ENCODE measurements at regions not wholly inside any gene's neighbourhood (a gene's known extent, or its start where the extent isn't known, plus 50 kb on each side); places are given as distances from the start of the nearest gene placed in this dataset.

DNA sequence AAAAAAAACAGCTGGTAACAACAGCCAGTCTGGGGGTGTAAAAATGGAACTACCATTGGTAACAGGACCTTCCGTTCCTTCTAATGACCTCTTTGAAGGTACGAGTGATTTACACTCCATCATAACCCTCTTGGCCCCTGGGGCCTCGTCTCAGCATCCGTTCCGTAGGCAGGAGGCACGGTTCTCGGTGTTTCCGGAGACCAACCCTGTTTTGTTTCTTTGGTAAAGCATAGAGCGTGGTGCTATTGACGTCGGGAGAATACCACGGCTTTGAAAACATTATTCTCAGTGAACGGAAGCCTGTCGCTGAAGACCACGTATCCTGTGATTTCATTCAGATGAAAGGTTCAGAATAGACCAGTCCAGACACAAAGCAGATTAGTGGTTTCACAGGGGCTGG, 198.9 kb downstream of the ASMT start:
- WGBS (ENCODE audit: insufficient coverage, insufficient replicate concordance, low lambda C conversion rate, missing lambda C conversion rate): 28% methylated on average over 15 of the region's 15 CpGs
- ChIA-PET RAD21 (ENCODE audit: unreplicated experiment) (no interaction called here), CTCF (no interaction called here), SMC1A (ENCODE audit: uncharacterized antibody, unreplicated experiment) (no interaction called here), POLR2A (no interaction called here)
- no peak overlapping the region for H3K9ac ChIP-seq (ENCODE audit: control insufficient read depth, insufficient read depth, low read length)
- H3K9me3 ChIP-seq (replicated peaks; ENCODE audit: control insufficient read depth, insufficient read depth, low read length): no peaks in the 10 kb centered on the region
- no peak overlapping the region for H3K27ac ChIP-seq (ENCODE audit: control insufficient read depth, insufficient read depth)
- intact Hi-C loops (cut with micrococcal nuclease; ENCODE audit: unreplicated experiment): no loop called here
- H3K4me1 ChIP-seq (ENCODE audit: control insufficient read depth, insufficient read depth, low read length): no peaks in the 10 kb centered on the region
- H2AFZ ChIP-seq (ENCODE audit: control insufficient read depth, low read depth, low read length): no peak overlapping the region
- in situ Hi-C loops (cut with MboI): no loop called here
- no peak for TF ChIP-seq CREB1 (IDR thresholded peaks at IDR 0.05; ENCODE audit: low read depth)
- no peak for TF ChIP-seq TARDBP (IDR thresholded peaks at IDR 0.05; ENCODE audit: borderline replicate concordance)
- no peak for TF ChIP-seq NR2C2 (IDR thresholded peaks at IDR 0.05; ENCODE audit: borderline replicate concordance, control insufficient read depth, insufficient read length, low read depth)
- TF ChIP-seq EGR1 (IDR thresholded peaks at IDR 0.05; ENCODE audit: borderline replicate concordance in 1 of 2, low read depth in 2 of 2, low read length in 2 of 2): no peak
- TF ChIP-seq MYC (IDR thresholded peaks at IDR 0.05; ENCODE audit: insufficient read depth, insufficient read length, insufficient replicate concordance, low read length, severe bottlenecking): no peak
- no peak for TF ChIP-seq BMI1 (IDR thresholded peaks at IDR 0.05; ENCODE audit: borderline replicate concordance)
- H3K27me3 ChIP-seq (replicated peaks in 1 of 2; ENCODE audit: control insufficient read depth in 2 of 2, insufficient read depth in 2 of 2, low read length in 1 of 2): no peaks in the 10 kb centered on the region
- DNase-seq (ENCODE audit: low read depth, low spot score) (no peak), FAIRE-seq (no peak), ATAC-seq (no peak)
- no peak overlapping the region for H3K4me2 ChIP-seq (ENCODE audit: control insufficient read depth, insufficient read depth)
- no peaks in the 10 kb centered on the region for H4K20me1 ChIP-seq (ENCODE audit: control insufficient read depth, insufficient read depth)
- no peaks in the 10 kb centered on the region for H3K79me2 ChIP-seq (ENCODE audit: control insufficient read depth, insufficient read depth, low read length)
- no TSS peak for BruUV-seq (replicated peaks)
- no peak overlapping the region for H3K4me3 ChIP-seq
- H3K36me3 ChIP-seq (ENCODE audit: control insufficient read depth in 2 of 2, insufficient read depth in 2 of 2, low read length in 1 of 2): no peaks in the 10 kb centered on the region

DNA sequence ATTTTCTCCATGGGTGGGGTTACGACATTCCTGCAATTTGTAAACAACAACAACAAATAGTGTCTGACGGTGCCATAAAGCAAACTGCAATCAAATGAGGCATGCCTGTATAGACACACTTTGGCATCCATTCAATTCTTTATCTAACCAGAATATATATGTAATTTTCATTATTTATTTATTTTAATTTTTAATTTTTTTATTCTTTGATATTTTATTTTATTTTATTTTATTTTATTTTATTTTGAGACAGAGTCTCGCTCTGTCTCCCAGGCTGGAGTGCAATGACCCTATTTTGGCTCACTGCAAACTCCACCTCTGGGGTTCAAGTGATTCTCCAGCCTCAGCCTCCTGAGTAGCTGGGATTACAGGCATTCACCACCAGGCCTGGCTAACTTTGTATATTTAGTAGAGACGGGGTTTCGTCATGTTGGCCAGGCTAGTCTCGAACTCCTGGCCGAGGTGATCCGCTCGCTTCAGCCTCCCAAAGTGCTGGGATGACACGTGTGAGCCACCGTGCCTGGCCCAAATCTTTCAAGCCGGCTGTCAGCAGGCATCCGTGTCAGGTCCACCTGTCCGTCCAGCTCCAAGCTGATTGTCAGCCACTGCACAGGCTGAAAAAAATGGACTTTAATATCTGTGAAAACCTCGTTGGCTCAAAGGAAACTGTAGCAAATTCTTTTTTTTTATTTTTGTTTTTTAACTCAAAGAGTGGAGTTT, 200.8 kb downstream of the ASMT start:
- Histone ChIP-seq H3K27ac (ENCODE audit: control insufficient read depth, insufficient read depth) (no peak overlapping the region), H3K27me3 (replicated peaks in 1 of 2; ENCODE audit: control insufficient read depth in 2 of 2, insufficient read depth in 2 of 2, low read length in 1 of 2) (no peaks in the 10 kb centered on the region), H3K4me3 (no peak overlapping the region), H2AFZ (ENCODE audit: control insufficient read depth, low read depth, low read length) (no peak overlapping the region), H3K9me3 (replicated peaks; ENCODE audit: control insufficient read depth, insufficient read depth, low read length) (no peaks in the 10 kb centered on the region), H3K4me2 (ENCODE audit: control insufficient read depth, insufficient read depth) (no peak overlapping the region), H3K36me3 (ENCODE audit: control insufficient read depth in 2 of 2, insufficient read depth in 2 of 2, low read length in 1 of 2) (no peaks in the 10 kb centered on the region), H3K9ac (ENCODE audit: control insufficient read depth, insufficient read depth, low read length) (no peak overlapping the region), H4K20me1 (ENCODE audit: control insufficient read depth, insufficient read depth) (no peaks in the 10 kb centered on the region), H3K79me2 (ENCODE audit: control insufficient read depth, insufficient read depth, low read length) (no peaks in the 10 kb centered on the region), H3K4me1 (ENCODE audit: control insufficient read depth, insufficient read depth, low read length) (no peaks in the 10 kb centered on the region)
- SMC1A ChIA-PET (ENCODE audit: uncharacterized antibody, unreplicated experiment): no interaction called here
- RAD21 ChIA-PET (ENCODE audit: unreplicated experiment): no interaction called here
- in situ Hi-C loops (cut with MboI): no loop called here
- FAIRE-seq (no peak), ATAC-seq (no peak), DNase-seq (ENCODE audit: low read depth, low spot score) (no peak)
- no TSS peak for BruUV-seq (replicated peaks)
- POLR2A ChIA-PET: no interaction called here
- intact Hi-C loops (cut with micrococcal nuclease; ENCODE audit: unreplicated experiment): no loop called here
- WGBS (ENCODE audit: insufficient coverage, insufficient replicate concordance, low lambda C conversion rate, missing lambda C conversion rate): 64% methylated on average over 15 of the region's 15 CpGs
- CTCF ChIA-PET: no interaction called here
- TF ChIP-seq, protein P1, sequence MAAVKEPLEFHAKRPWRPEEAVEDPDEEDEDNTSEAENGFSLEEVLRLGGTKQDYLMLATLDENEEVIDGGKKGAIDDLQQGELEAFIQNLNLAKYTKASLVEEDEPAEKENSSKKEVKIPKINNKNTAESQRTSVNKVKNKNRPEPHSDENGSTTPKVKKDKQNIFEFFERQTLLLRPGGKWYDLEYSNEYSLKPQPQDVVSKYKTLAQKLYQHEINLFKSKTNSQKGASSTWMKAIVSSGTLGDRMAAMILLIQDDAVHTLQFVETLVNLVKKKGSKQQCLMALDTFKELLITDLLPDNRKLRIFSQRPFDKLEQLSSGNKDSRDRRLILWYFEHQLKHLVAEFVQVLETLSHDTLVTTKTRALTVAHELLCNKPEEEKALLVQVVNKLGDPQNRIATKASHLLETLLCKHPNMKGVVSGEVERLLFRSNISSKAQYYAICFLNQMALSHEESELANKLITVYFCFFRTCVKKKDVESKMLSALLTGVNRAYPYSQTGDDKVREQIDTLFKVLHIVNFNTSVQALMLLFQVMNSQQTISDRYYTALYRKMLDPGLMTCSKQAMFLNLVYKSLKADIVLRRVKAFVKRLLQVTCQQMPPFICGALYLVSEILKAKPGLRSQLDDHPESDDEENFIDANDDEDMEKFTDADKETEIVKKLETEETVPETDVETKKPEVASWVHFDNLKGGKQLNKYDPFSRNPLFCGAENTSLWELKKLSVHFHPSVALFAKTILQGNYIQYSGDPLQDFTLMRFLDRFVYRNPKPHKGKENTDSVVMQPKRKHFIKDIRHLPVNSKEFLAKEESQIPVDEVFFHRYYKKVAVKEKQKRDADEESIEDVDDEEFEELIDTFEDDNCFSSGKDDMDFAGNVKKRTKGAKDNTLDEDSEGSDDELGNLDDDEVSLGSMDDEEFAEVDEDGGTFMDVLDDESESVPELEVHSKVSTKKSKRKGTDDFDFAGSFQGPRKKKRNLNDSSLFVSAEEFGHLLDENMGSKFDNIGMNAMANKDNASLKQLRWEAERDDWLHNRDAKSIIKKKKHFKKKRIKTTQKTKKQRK (IDR thresholded peaks at IDR 0.05; ENCODE audit: low read depth, low read length): no peak
- TF ChIP-seq, protein P2, sequence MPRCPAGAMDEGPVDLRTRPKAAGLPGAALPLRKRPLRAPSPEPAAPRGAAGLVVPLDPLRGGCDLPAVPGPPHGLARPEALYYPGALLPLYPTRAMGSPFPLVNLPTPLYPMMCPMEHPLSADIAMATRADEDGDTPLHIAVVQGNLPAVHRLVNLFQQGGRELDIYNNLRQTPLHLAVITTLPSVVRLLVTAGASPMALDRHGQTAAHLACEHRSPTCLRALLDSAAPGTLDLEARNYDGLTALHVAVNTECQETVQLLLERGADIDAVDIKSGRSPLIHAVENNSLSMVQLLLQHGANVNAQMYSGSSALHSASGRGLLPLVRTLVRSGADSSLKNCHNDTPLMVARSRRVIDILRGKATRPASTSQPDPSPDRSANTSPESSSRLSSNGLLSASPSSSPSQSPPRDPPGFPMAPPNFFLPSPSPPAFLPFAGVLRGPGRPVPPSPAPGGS (IDR thresholded peaks at IDR 0.05; ENCODE audit: borderline replicate concordance, insufficient read depth, low read depth, low read length, poor library complexity, severe bottlenecking): no peak
- TF ChIP-seq, protein P3, sequence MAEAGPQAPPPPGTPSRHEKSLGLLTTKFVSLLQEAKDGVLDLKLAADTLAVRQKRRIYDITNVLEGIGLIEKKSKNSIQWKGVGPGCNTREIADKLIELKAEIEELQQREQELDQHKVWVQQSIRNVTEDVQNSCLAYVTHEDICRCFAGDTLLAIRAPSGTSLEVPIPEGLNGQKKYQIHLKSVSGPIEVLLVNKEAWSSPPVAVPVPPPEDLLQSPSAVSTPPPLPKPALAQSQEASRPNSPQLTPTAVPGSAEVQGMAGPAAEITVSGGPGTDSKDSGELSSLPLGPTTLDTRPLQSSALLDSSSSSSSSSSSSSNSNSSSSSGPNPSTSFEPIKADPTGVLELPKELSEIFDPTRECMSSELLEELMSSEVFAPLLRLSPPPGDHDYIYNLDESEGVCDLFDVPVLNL (IDR thresholded peaks at IDR 0.05; ENCODE audit: low read depth, low read length): no peak
- no peak for TF ChIP-seq IRF4 (IDR thresholded peaks at IDR 0.05; ENCODE audit: low read depth, low read length)
- no peak for TF ChIP-seq NR2C1 (IDR thresholded peaks at IDR 0.05)
